ENCODE measurements at regions not wholly inside any gene's neighbourhood (a gene's known extent, or its start where the extent isn't known, plus 50 kb on each side); places are given as distances from the start of the nearest gene placed in this dataset.
A peak's percentile ranks its signal among the peaks of the same experiment; 100 is the strongest.

DNA sequence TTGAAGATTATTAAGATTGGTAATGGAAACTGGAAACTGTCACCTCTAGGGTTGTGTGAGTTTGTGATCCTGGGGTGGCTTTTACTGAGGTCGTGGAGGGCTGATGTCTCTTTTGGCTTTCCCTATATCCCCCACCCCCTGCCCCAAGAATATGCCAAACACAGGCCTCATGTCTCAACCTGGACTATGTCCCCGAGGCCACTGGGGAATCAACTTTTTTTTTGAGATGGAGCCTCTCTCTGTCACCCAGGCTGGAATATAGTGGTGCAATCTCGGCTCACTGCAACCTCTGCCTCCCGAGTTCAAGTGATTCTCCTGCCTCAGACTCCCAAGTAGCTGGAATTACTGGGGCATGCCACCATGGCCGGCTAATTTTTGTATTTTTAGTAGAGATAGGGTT, 83.3 kb upstream of the RALGAPA2 start:
- ChIA-PET CTCF (interaction anchor here (1.0 to 2.3 kb wide), 3 partner anchors 42 to 131 kb away, joined by 3 to 7 read pairs (median 4); partner anchors contain the start of gene RALGAPA2), POLR2A (interaction anchor here (0.9 kb wide), 1 partner anchor 10 kb away, joined by 3 read pairs; no protein-coding TSS in a partner anchor)
- intact Hi-C loops (cut with micrococcal nuclease): no loop called here
- Mint-ChIP-seq H3K9me3 (ENCODE audit: unreplicated experiment) (no peaks in the 10 kb centered on the region), H3K4me3 (ENCODE audit: unreplicated experiment) (no peak overlapping the region), H3K27me3 (ENCODE audit: insufficient read depth, unreplicated experiment) (no peaks in the 10 kb centered on the region), H3K36me3 (ENCODE audit: insufficient read depth, unreplicated experiment) (no peaks in the 10 kb centered on the region), H3K27ac (ENCODE audit: low read depth, unreplicated experiment) (no peak overlapping the region), H3K4me1 (ENCODE audit: insufficient read depth, unreplicated experiment) (peaks cover 24% of the 10 kb centered on the region)
- TF ChIP-seq CTCF (IDR thresholded peaks at IDR 0.05; ENCODE audit: unreplicated experiment): no peak
- no peak for DNase-seq (ENCODE audit: unreplicated experiment)
- BruUV-seq (replicated peaks): no TSS peak

- Mint-ChIP-seq H3K4me3 (ENCODE audit: unreplicated experiment) (no peak overlapping the region), H3K27ac (ENCODE audit: low read depth, unreplicated experiment) (no peak overlapping the region), H3K27me3 (ENCODE audit: insufficient read depth, unreplicated experiment) (no peaks in the 10 kb centered on the region), H3K9me3 (ENCODE audit: unreplicated experiment) (no peaks in the 10 kb centered on the region), H3K36me3 (ENCODE audit: insufficient read depth, unreplicated experiment) (no peaks in the 10 kb centered on the region), H3K4me1 (ENCODE audit: insufficient read depth, unreplicated experiment) (peaks cover 24% of the 10 kb centered on the region)
- no TSS peak for BruUV-seq (replicated peaks)
- ChIA-PET CTCF (interaction anchor here (1.0 to 5.0 kb wide), 5 partner anchors 27 to 130 kb away, joined by 3 to 32 read pairs (median 4); partner anchors contain the start of gene RALGAPA2), POLR2A (interaction anchor here (0.9 to 1.6 kb wide), 2 partner anchors 11 to 22 kb away, joined by 3 read pairs; no protein-coding TSS in a partner anchor)
- TF ChIP-seq CTCF (IDR thresholded peaks at IDR 0.05; ENCODE audit: unreplicated experiment): no peak
- intact Hi-C loops (cut with micrococcal nuclease): no loop called here
- no peak for DNase-seq (ENCODE audit: unreplicated experiment)
These were observed 82.7 kb upstream of the RALGAPA2 start for GRCh38 chr20:20795119-20795518.

- POLR2A ChIA-PET: interaction anchor here (1.1 to 1.3 kb wide), 3 partner anchors 13 to 94 kb away, joined by 3 to 4 read pairs (median 3); no protein-coding TSS in a partner anchor
- Mint-ChIP-seq H3K4me1 (ENCODE audit: insufficient read depth, unreplicated experiment) (peaks cover 24% of the 10 kb centered on the region), H3K36me3 (ENCODE audit: insufficient read depth, unreplicated experiment) (no peaks in the 10 kb centered on the region), H3K27ac (ENCODE audit: low read depth, unreplicated experiment) (no peak overlapping the region), H3K4me3 (ENCODE audit: unreplicated experiment) (no peak overlapping the region), H3K9me3 (ENCODE audit: unreplicated experiment) (no peaks in the 10 kb centered on the region), H3K27me3 (ENCODE audit: insufficient read depth, unreplicated experiment) (no peaks in the 10 kb centered on the region)
- DNase-seq (ENCODE audit: unreplicated experiment): no peak
- TF ChIP-seq CTCF (IDR thresholded peaks at IDR 0.05; ENCODE audit: unreplicated experiment): no peak
- intact Hi-C loops (cut with micrococcal nuclease): no loop called here
- CTCF ChIA-PET: interaction anchor here (0.6 to 5.0 kb wide), 5 partner anchors 27 to 199 kb away, joined by 3 to 32 read pairs (median 3); no protein-coding TSS in a partner anchor
- BruUV-seq (replicated peaks): no TSS peak
These were observed 81.1 kb upstream of the RALGAPA2 start for GRCh38 chr20:20793591-20793990.

DNA sequence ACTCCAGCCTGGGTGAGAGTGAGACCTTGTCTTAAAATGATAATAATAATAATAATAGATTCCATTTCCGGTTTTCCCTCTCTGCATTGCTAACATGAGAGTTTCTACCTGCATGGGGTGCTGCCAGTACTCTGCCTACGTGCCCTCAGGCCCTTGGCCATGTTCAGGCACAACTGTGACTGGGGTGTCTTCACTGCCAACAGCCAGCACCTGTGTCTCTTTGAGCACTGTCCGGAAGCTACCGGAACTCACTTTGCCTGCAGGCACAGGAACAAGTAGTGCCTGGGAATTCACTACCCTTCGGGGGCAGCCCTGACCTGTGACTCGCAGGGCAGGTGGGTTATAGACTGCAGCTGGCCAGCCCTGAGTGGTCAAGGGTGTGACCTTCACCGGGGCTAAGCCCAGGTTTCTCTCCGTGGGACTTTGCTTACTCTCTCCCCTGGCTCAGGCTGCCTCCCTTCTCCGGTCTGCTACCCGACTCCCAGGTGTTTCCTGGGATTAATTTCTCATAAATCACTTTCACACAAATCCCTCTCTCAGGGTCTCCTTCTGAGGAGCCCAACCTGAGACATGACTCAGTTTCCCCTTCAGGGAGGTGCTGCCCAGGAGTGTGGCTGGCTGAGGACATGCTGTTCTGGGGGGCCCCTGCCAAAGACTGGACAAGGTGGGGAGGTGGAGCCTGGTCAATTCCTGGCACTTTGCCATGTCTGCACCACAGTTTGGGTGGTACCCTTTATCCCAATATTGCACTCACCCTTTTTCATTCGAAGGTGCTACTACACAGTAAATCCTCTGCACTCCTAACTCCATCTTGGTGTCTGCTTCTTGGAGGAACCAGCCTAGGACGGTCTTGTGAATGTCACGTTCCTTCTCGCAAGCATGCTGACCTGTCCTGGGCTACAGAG, 79.5 kb upstream of the RALGAPA2 start:
- Mint-ChIP-seq H3K27ac (ENCODE audit: low read depth, unreplicated experiment) (no peak overlapping the region), H3K27me3 (ENCODE audit: insufficient read depth, unreplicated experiment) (no peaks in the 10 kb centered on the region), H3K9me3 (ENCODE audit: unreplicated experiment) (peaks cover 9% of the 10 kb centered on the region), H3K4me1 (ENCODE audit: insufficient read depth, unreplicated experiment) (peaks cover 10% of the 10 kb centered on the region), H3K4me3 (ENCODE audit: unreplicated experiment) (no peak overlapping the region), H3K36me3 (ENCODE audit: insufficient read depth, unreplicated experiment) (no peaks in the 10 kb centered on the region)
- no peak for TF ChIP-seq CTCF (IDR thresholded peaks at IDR 0.05; ENCODE audit: unreplicated experiment)
- DNase-seq (ENCODE audit: unreplicated experiment): peak; percentile 66
- BruUV-seq (replicated peaks): no TSS peak
- ChIA-PET CTCF (interaction anchor here (1.0 to 5.0 kb wide), 3 partner anchors 9 to 571 kb away, joined by 3 to 32 read pairs (median 4); no protein-coding TSS in a partner anchor), POLR2A (interaction anchor here (0.6 to 1.4 kb wide), 3 partner anchors 11 to 371 kb away, joined by 3 to 5 read pairs (median 3); no protein-coding TSS in a partner anchor)
- intact Hi-C loops (cut with micrococcal nuclease): no loop called here
